ENCODE measurements at regions not wholly inside any gene's neighbourhood (a gene's known extent, or its start where the extent isn't known, plus 50 kb on each side); places are given as distances from the start of the nearest gene placed in this dataset.

DNA sequence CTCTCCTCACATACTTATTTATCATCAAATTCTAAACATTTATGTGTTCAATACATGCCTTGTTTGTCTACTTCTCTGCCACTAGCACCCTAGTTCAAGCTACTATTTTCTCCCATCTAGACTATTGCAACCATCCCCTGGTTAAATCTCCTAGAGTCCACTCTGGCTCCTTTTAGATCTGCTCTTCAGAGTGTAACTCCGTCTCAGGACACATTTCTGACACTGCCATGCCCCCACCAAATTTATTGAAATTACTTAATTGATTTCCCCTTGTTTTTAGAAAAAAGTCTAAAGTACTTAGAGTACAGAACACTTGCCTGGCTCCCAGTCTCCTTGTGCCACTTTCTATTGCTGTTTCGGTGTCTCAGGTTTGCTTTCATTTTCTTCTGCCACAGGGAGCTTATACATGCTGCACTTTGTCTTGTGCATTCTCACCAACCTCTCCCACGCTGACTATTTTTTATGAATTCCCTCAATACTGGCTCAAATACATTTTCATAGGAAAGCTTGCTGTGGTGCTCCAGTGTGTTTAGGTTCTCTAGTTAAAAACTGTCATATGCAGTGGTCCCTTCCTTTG, 792.3 kb downstream of the DIPK2A start:
- no peak for DNase-seq (ENCODE audit: low spot score)
- Mint-ChIP-seq H3K27ac (no peak overlapping the region), H3K36me3 (ENCODE audit: low read depth) (no peaks in the 10 kb centered on the region), H3K9me3 (no peaks in the 10 kb centered on the region), H3K27me3 (ENCODE audit: insufficient read depth) (no peaks in the 10 kb centered on the region), H3K4me1 (ENCODE audit: low read depth) (no peaks in the 10 kb centered on the region), H3K4me3 (no peak overlapping the region)
- intact Hi-C loops (cut with micrococcal nuclease), result no loop called here

DNA sequence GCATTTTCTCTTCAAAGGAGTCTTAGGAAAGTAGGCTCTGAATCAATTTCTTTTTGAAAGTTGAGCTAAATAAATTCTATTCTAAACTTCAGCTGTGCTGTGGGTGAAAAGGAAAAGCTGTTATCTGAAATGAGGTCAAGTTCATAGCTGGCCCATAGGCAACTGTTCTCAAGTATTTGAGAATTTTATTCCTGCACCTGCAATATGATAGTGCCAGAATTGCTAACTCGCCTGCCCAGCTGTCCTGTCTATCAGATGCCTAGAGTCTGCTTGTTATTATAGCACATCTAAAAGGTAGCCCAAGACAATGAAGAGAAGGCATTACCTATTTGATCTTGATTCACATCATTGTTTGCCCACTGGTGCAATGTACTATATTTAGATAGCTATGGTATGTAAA, 798.7 kb downstream of the DIPK2A start:
- H3K27me3 Mint-ChIP-seq (ENCODE audit: insufficient read depth), result no peaks in the 10 kb centered on the region
- no peak overlapping the region for H3K4me3 Mint-ChIP-seq
- no peaks in the 10 kb centered on the region for H3K36me3 Mint-ChIP-seq (ENCODE audit: low read depth)
- H3K4me1 Mint-ChIP-seq (ENCODE audit: low read depth), result no peaks in the 10 kb centered on the region
- DNase-seq (ENCODE audit: low spot score), result no peak
- no peaks in the 10 kb centered on the region for H3K9me3 Mint-ChIP-seq
- intact Hi-C loops (cut with micrococcal nuclease), result no loop called here
- no peak overlapping the region for H3K27ac Mint-ChIP-seq

DNA sequence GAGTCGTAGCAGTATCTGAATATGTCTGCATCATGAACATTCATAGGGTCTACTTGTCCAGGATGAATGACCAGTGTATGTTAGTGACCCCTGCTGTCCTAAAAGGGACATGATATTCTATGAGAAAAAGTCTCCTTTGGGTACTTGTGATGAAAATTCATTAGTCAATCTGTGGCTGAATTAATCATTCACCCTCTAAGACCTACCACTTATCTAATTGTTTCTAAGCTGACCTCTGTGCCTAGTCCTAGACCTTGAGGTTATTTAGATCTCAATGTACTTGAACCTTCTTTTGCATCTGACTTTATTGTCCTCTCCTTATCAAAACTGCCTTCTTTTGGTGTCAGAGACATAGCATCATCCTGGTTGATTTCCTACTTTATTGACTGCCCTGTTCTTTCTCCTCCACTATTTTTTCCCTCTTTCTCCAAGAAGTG, 799.3 kb downstream of the DIPK2A start:
- Mint-ChIP-seq H3K27me3 (ENCODE audit: insufficient read depth) (no peaks in the 10 kb centered on the region), H3K27ac (no peak overlapping the region), H3K4me1 (ENCODE audit: low read depth) (no peaks in the 10 kb centered on the region), H3K9me3 (no peaks in the 10 kb centered on the region), H3K36me3 (ENCODE audit: low read depth) (no peaks in the 10 kb centered on the region), H3K4me3 (no peak overlapping the region)
- intact Hi-C loops (cut with micrococcal nuclease), result no loop called here
- no peak for DNase-seq (ENCODE audit: low spot score)

DNA sequence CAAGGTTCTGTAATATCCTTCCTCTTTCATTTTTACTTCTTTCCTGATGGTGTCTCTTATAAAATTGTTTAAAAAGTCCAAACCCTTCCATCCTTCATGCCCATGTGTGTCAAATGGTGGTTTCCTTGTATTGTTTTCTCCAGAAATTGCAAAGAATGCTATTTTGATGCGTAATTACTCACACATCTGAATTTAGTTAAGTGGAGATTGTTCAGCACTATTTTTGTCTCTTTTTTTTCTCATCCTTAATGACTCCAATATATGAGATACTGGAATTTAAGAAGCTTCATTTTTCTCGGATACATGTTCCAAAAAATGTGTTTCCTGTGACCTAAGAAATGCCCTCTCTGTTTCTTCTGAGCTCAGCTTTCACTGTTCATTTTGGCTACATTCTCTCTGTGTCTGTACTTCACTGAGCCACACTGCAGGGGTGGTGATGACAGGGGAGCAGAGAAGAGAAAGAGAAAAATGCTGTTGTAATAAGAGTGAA, 799.8 kb downstream of the DIPK2A start:
- H3K36me3 Mint-ChIP-seq (ENCODE audit: low read depth), result no peaks in the 10 kb centered on the region
- no peaks in the 10 kb centered on the region for H3K27me3 Mint-ChIP-seq (ENCODE audit: insufficient read depth)
- H3K4me3 Mint-ChIP-seq, result no peak overlapping the region
- H3K27ac Mint-ChIP-seq, result no peak overlapping the region
- no peaks in the 10 kb centered on the region for H3K4me1 Mint-ChIP-seq (ENCODE audit: low read depth)
- no peaks in the 10 kb centered on the region for H3K9me3 Mint-ChIP-seq
- no peak for DNase-seq (ENCODE audit: low spot score)
- intact Hi-C loops (cut with micrococcal nuclease), result no loop called here

DNA sequence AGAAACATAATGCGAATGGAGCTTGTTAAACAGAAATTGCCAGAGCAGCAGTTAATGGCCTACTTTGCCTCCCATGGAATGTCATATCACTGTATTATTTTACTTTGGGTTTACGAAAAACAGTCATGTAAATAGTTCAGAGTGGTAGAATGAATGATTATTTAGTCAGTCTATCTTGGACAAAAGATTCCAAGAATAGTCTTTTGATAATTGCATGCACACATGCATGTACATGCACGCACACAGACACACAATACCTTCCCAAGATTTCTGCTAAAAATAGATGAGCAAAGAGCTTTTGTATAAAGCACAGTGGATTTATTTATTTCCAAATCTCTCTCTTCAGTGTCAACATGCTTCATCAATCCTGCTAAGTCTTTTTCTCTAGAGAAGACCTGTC, 800.7 kb downstream of the DIPK2A start:
- no peaks in the 10 kb centered on the region for H3K4me1 Mint-ChIP-seq (ENCODE audit: low read depth)
- no peaks in the 10 kb centered on the region for H3K9me3 Mint-ChIP-seq
- intact Hi-C loops (cut with micrococcal nuclease), result no loop called here
- DNase-seq (ENCODE audit: low spot score), result no peak
- H3K36me3 Mint-ChIP-seq (ENCODE audit: low read depth), result no peaks in the 10 kb centered on the region
- H3K4me3 Mint-ChIP-seq, result no peak overlapping the region
- no peaks in the 10 kb centered on the region for H3K27me3 Mint-ChIP-seq (ENCODE audit: insufficient read depth)
- no peak overlapping the region for H3K27ac Mint-ChIP-seq

DNA sequence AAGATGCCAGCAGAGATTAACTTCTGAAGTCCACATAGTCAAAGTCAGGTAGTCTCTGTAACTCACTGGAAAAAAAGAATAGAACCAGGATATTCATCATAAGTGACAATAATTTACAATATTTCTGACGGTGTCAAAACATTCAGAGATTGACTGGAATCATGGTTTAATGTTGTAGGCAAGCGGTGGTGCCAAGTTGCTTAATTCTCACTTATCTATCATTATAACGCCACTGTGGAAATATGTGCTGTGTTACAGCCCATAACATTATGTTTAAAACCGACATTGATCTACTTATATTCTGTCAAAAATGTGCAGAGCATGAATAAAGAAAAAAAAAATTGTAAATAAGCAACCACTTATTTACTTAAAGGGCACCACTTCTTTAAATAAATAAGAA, 801.7 kb downstream of the DIPK2A start:
- Mint-ChIP-seq H3K36me3 (ENCODE audit: low read depth) (no peaks in the 10 kb centered on the region), H3K27ac (no peak overlapping the region), H3K4me3 (no peak overlapping the region), H3K27me3 (ENCODE audit: insufficient read depth) (no peaks in the 10 kb centered on the region), H3K4me1 (ENCODE audit: low read depth) (no peaks in the 10 kb centered on the region), H3K9me3 (no peaks in the 10 kb centered on the region)
- intact Hi-C loops (cut with micrococcal nuclease), result no loop called here
- DNase-seq (ENCODE audit: low spot score), result no peak

DNA sequence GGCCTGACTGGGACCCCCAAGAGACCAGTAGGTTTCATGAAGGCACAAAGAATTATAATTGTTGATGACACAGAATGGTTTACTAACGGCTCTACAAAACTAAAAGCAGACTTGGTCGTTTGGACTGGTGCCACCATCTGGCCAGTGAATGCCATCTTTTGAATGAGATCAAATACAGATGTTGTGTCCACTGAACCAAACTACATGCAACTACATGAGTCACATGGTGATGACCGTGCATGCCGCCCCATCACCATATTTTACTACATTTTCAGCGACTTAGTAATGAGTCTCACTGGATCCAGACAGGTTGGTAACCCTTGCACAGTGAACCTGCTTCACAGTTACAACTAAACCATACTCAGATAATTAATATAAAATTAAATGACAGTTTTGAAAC, 803.3 kb downstream of the DIPK2A start:
- no peak for DNase-seq (ENCODE audit: low spot score)
- Mint-ChIP-seq H3K9me3 (no peaks in the 10 kb centered on the region), H3K4me1 (ENCODE audit: low read depth) (no peaks in the 10 kb centered on the region), H3K4me3 (no peak overlapping the region), H3K27ac (no peak overlapping the region), H3K27me3 (ENCODE audit: insufficient read depth) (no peaks in the 10 kb centered on the region), H3K36me3 (ENCODE audit: low read depth) (no peaks in the 10 kb centered on the region)
- intact Hi-C loops (cut with micrococcal nuclease), result no loop called here

DNA sequence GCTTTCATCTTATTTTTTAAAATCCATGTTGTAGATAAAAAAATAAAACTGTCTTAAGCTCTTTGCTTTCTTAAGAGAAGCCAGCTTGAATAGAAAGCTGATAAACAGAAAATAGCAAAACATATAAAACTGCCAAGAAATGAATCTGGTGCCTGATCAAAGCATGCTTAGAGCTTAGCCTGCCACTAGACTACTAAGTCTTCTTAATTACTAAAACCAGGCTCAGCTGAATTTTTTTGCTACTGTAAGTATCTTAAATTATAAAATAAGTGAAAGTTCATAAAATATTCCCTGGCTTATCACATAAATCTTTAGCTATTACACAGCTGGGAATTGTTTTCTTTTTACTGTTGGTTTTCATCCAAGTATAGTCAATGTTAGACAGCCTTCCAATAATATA, 803.9 kb downstream of the DIPK2A start:
- DNase-seq (ENCODE audit: low spot score), result no peak
- Mint-ChIP-seq H3K36me3 (ENCODE audit: low read depth) (no peaks in the 10 kb centered on the region), H3K9me3 (no peaks in the 10 kb centered on the region), H3K27me3 (ENCODE audit: insufficient read depth) (no peaks in the 10 kb centered on the region), H3K4me1 (ENCODE audit: low read depth) (no peaks in the 10 kb centered on the region), H3K27ac (no peak overlapping the region), H3K4me3 (no peak overlapping the region)
- intact Hi-C loops (cut with micrococcal nuclease), result no loop called here

DNA sequence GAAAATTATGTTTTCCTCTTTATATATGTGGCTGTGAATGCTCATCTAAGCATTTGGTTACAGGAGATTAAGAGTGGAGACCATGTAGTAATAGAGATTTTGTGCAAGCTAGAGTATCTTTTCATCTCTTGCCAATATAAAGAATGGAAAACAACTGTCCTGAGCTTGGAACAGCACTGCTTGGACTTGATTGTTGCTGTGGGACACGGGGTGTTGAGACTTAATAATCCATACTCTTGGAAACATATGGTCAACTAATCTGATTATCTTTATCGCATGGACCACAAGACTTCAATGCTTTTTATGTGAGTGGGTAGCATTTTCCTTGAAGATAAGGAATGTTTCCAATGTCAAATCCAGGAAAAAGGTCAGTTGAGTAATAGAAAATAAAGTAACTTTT, 806.3 kb downstream of the DIPK2A start:
- no peaks in the 10 kb centered on the region for H3K4me1 Mint-ChIP-seq (ENCODE audit: low read depth)
- DNase-seq (ENCODE audit: low spot score), result no peak
- H3K9me3 Mint-ChIP-seq, result no peaks in the 10 kb centered on the region
- no peaks in the 10 kb centered on the region for H3K36me3 Mint-ChIP-seq (ENCODE audit: low read depth)
- no peak overlapping the region for H3K27ac Mint-ChIP-seq
- intact Hi-C loops (cut with micrococcal nuclease), result no loop called here
- no peak overlapping the region for H3K4me3 Mint-ChIP-seq
- no peaks in the 10 kb centered on the region for H3K27me3 Mint-ChIP-seq (ENCODE audit: insufficient read depth)

DNA sequence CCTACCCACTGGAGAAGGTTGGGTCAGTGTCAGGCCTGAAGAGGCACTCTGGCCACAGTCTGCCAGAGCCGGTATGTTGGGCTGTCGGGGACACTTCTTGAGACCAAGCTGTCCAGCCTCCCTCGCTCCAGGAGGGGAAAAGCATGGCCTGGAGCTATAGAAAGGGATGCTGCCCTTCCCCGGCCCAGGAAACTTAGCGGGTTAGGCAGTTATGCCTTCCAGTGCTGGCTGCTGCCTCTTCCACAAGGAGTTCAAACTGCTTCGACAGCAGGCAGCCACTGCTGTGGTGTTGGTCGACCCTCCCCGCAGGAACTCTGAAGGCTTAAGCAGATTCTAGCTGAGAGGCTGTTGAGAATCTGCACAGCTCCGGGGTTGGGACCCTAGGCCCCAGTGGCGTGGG, 819.4 kb downstream of the DIPK2A start:
- H3K4me1 Mint-ChIP-seq (ENCODE audit: low read depth), result no peaks in the 10 kb centered on the region
- no peak for DNase-seq (ENCODE audit: low spot score)
- no peaks in the 10 kb centered on the region for H3K36me3 Mint-ChIP-seq (ENCODE audit: low read depth)
- H3K9me3 Mint-ChIP-seq, result peaks cover 5% of the 10 kb centered on the region
- intact Hi-C loops (cut with micrococcal nuclease), result no loop called here
- H3K27me3 Mint-ChIP-seq (ENCODE audit: insufficient read depth), result no peaks in the 10 kb centered on the region
- H3K27ac Mint-ChIP-seq, result no peak overlapping the region
- H3K4me3 Mint-ChIP-seq, result no peak overlapping the region

DNA sequence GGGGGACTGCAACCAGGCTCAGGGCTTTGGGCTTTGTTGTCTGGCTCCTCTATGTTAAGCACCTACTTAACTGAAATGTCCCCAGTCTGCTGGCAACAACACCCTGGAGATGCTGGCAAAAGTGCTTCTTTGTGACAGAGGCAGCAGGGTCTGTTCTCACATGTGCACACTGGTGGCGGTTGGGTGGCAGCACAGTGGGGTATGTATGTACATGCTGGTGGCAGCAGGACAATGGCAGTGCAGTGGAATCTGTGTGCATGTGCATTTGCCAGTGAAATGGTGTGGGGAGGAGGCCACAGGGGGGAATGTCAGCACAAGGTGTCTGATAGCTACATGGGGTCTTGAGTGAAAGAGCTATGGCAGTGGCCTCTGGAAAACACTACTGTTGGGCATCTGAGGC, 830.3 kb downstream of the DIPK2A start:
- no peaks in the 10 kb centered on the region for H3K9me3 Mint-ChIP-seq
- no peaks in the 10 kb centered on the region for H3K36me3 Mint-ChIP-seq (ENCODE audit: low read depth)
- H3K4me3 Mint-ChIP-seq, result no peak overlapping the region
- no peaks in the 10 kb centered on the region for H3K27me3 Mint-ChIP-seq (ENCODE audit: insufficient read depth)
- H3K27ac Mint-ChIP-seq, result no peak overlapping the region
- intact Hi-C loops (cut with micrococcal nuclease), result no loop called here
- H3K4me1 Mint-ChIP-seq (ENCODE audit: low read depth), result no peaks in the 10 kb centered on the region
- no peak for DNase-seq (ENCODE audit: low spot score)

DNA sequence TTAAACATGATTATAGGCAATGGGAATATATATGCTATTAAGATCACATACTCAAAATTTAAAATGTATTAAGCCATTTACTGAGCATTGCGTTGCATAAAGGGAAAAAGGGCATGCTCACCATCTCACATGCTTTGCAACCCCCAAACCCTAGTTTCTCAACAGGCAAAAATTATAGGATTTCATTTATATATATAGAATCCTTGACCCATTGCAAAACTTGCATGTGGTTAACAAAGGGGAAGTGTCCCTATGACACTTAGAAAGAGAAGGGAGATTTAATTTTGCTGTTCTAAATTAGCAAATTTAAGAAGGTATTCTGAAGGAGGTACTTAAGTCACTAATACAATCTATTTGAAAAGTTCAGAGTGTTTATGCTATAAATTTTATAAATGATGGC, 837.8 kb downstream of the DIPK2A start:
- Mint-ChIP-seq H3K36me3 (ENCODE audit: low read depth) (no peaks in the 10 kb centered on the region), H3K9me3 (no peaks in the 10 kb centered on the region), H3K4me1 (ENCODE audit: low read depth) (no peaks in the 10 kb centered on the region), H3K27ac (no peak overlapping the region), H3K27me3 (ENCODE audit: insufficient read depth) (no peaks in the 10 kb centered on the region), H3K4me3 (no peak overlapping the region)
- intact Hi-C loops (cut with micrococcal nuclease), result no loop called here
- no peak for DNase-seq (ENCODE audit: low spot score)

DNA sequence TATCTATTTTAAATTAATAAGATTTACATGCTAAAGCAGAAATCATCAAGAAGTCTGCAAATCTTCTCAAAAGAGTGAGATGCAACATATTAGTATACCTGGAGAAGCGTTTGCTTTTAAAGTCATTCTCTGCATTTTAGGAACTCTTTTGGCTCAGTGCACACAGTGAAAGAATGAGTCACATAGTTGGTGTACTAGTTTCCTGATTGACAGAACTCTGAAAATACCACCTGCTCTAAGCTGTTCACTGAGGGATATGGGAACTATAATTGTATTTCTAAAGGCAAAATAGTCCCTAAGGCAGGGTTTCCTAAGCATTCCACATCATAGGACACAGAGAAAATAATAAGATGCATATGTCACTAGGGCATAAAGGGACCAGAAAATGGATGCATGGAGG, 838.5 kb downstream of the DIPK2A start:
- no peaks in the 10 kb centered on the region for H3K27me3 Mint-ChIP-seq (ENCODE audit: insufficient read depth)

DNA sequence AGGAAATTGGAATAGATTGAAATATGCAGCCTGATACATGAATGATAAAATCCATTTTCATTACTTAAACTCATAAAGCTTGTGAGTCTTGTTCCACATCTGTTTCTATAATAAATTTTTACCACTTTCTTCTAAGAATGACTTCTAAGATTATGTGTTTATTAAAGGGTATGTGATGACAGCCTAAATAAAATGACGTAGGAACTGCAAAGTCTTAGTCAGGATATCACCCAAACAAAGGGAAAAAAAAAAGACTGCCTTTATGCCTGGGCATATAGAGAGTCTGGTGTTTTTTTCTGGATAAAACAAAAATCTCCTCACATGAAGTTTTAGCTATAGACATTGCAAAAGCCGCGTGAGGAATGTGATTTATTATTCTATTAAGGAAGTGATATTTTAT, 844.0 kb downstream of the DIPK2A start:
- Mint-ChIP-seq H3K27me3 (ENCODE audit: insufficient read depth) (no peaks in the 10 kb centered on the region), H3K36me3 (ENCODE audit: low read depth) (no peaks in the 10 kb centered on the region), H3K4me3 (no peak overlapping the region), H3K4me1 (ENCODE audit: low read depth) (no peaks in the 10 kb centered on the region), H3K9me3 (no peaks in the 10 kb centered on the region), H3K27ac (no peak overlapping the region)
- DNase-seq (ENCODE audit: low spot score), result no peak
- intact Hi-C loops (cut with micrococcal nuclease), result no loop called here

More for the DNA sequence above, 838.5 kb downstream of the DIPK2A start:
- intact Hi-C loops (cut with micrococcal nuclease), result no loop called here
- no peak overlapping the region for H3K4me3 Mint-ChIP-seq
- no peaks in the 10 kb centered on the region for H3K36me3 Mint-ChIP-seq (ENCODE audit: low read depth)
- no peaks in the 10 kb centered on the region for H3K4me1 Mint-ChIP-seq (ENCODE audit: low read depth)
- no peak overlapping the region for H3K27ac Mint-ChIP-seq
- no peaks in the 10 kb centered on the region for H3K9me3 Mint-ChIP-seq
- DNase-seq (ENCODE audit: low spot score), result no peak
